A673 (cell line): ENCODE measurements at regions not wholly inside any gene's neighbourhood (a gene's known extent, or its start where the extent isn't known, plus 50 kb on each side); places are given as distances from the start of the nearest gene placed in this dataset.
"Not testable (repeated sequence)": the region's sequence is repeated elsewhere in the genome, so short reads cannot be mapped to it uniquely, and the experiment has no call there.

Experiments used
- BruUV-seq: library from RNA; stranded (reverse); fragments of 400-500 nt; replicated peaks from 2 replicates; lab custom pipeline; 2021; lab: Mats Ljungman, UMichigan
- CTCF ChIA-PET: fragments of 300-600 bp; sonication (Branson Sonifier 250); formaldehyde crosslinking; loops from one replicate; lab custom pipeline; 2022; ENCODE audit warnings: antibody characterized with exemption; lab: Charles Lee
- POLR2A ChIA-PET: fragments of 300-600 bp; sonication (Branson Sonifier 250); formaldehyde crosslinking; loops from one replicate; lab custom pipeline; 2022; ENCODE audit warnings: antibody characterized with exemption; ENCODE audit not compliant: low non-redundant PET; lab: Charles Lee
- DNase-seq: peaks from one replicate; pipeline ENCODE4 v3.0.0-alpha.2; 2015; ENCODE audit warnings: low spot score
- H3K27ac ChIP-seq: fragments of 200-600 bp; sonication (generic); 2 replicates; pipeline ENCODE4 v1.5.1; 2016; ENCODE audit warnings: mixed run types, low read depth, mild to moderate bottlenecking, mixed read lengths, antibody characterized with exemption, low read length; ENCODE audit not compliant: poor library complexity, severe bottlenecking
- H3K27me3 ChIP-seq: fragments of 200-600 bp; sonication (generic); replicated peaks from 2 replicates; pipeline ENCODE4 v1.6.1; 2017; ENCODE audit warnings: mixed run types, low read depth, mild to moderate bottlenecking, mixed read lengths, antibody characterized with exemption, low read length; ENCODE audit not compliant: insufficient read depth, poor library complexity
- H3K36me3 ChIP-seq: fragments of 200-600 bp; sonication (generic); 2 replicates; pipeline ENCODE4 v1.6.1; 2016; ENCODE audit warnings: mixed run types, mild to moderate bottlenecking, mixed read lengths, antibody characterized with exemption, low read length; ENCODE audit not compliant: insufficient read depth, poor library complexity, severe bottlenecking
- H3K4me1 ChIP-seq: fragments of 200-600 bp; sonication (generic); 2 replicates; pipeline ENCODE4 v1.6.1; 2017; ENCODE audit warnings: mixed run types, mild to moderate bottlenecking, mixed read lengths, antibody characterized with exemption, low read length; ENCODE audit not compliant: insufficient read depth, poor library complexity, severe bottlenecking
- H3K4me3 ChIP-seq: fragments of 200-600 bp; sonication (generic); 2 replicates; pipeline ENCODE4 v1.5.1; 2016; ENCODE audit warnings: low read depth, mixed run types, mild to moderate bottlenecking, mixed read lengths, low read length; ENCODE audit not compliant: poor library complexity, severe bottlenecking
- H3K9me3 ChIP-seq: fragments of 200-600 bp; sonication (generic); 2 replicates; pipeline ENCODE4 v1.6.1; 2016; ENCODE audit warnings: mixed run types, low read depth, mild to moderate bottlenecking, mixed read lengths, antibody characterized with exemption, low read length; ENCODE audit not compliant: poor library complexity, severe bottlenecking
- EZH2 ChIP-seq: fragments of 200-600 bp; sonication (generic); IDR thresholded peaks from 2 replicates; pipeline ENCODE4 v1.6.1; 2017; ENCODE audit warnings: borderline replicate concordance, low read depth, mild to moderate bottlenecking, mixed read lengths, antibody characterized with exemption, low read length; ENCODE audit not compliant: poor library complexity, severe bottlenecking
- intact Hi-C: fragments of 100-400 bp; cut with micrococcal nuclease; formaldehyde crosslinking; loops from one replicate; pipeline ENCODE4 v1.10.0; 2022; ENCODE audit not compliant: unreplicated experiment
- TF ChIP-seq, protein P1 (sequence below): fragments of 300-800, 200-600 bp; sonication (generic); conservative IDR thresholded peaks from 2 replicates; pipeline ENCODE4 v1.5.1; 2017; ENCODE audit warnings: low read depth, mild to moderate bottlenecking, antibody characterized with exemption, low read length, moderate library complexity, mixed read lengths

DNA sequence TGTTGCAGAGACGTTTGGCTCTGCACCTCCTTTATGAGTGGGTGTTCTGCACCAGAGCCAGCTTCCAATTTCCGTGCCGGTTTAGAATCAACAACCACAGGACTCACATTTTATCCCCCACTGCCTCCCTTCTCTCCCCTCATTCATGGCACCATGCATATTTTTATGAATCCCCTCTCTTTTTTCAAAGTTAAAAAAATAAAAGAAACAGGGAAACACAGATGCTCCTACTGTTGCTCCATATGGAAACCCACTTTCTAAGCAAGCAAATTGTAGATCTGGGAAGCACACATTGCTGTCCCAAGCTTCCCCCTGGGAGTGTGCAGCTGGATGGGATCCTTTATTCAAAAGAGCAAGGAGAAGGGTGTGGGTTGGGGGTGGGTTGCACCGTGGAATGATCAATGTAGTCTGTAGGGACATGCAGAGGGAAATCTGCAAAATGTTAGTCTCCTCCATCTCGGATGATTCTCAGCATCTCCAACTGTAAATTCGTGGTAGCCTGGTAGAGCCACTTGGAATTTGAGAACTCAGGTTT is 410.0 kb upstream of the ADAMTSL1 start:
- Histone ChIP-seq H3K9me3 (no peaks in the 10 kb centered on the region), H3K27ac (no peak overlapping the region), H3K4me3 (no peak overlapping the region), H3K27me3 (no peaks in the 10 kb centered on the region), H3K4me1 (no peaks in the 10 kb centered on the region), H3K36me3 (no peaks in the 10 kb centered on the region)
- no TSS peak for BruUV-seq
- no peak for DNase-seq
- CTCF ChIA-PET = no interaction called here
- intact Hi-C loops = no loop called here
- TF ChIP-seq, protein P1, sequence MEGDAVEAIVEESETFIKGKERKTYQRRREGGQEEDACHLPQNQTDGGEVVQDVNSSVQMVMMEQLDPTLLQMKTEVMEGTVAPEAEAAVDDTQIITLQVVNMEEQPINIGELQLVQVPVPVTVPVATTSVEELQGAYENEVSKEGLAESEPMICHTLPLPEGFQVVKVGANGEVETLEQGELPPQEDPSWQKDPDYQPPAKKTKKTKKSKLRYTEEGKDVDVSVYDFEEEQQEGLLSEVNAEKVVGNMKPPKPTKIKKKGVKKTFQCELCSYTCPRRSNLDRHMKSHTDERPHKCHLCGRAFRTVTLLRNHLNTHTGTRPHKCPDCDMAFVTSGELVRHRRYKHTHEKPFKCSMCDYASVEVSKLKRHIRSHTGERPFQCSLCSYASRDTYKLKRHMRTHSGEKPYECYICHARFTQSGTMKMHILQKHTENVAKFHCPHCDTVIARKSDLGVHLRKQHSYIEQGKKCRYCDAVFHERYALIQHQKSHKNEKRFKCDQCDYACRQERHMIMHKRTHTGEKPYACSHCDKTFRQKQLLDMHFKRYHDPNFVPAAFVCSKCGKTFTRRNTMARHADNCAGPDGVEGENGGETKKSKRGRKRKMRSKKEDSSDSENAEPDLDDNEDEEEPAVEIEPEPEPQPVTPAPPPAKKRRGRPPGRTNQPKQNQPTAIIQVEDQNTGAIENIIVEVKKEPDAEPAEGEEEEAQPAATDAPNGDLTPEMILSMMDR = no peak
- TF ChIP-seq EZH2 = no peak
- POLR2A ChIA-PET = no interaction called here

DNA sequence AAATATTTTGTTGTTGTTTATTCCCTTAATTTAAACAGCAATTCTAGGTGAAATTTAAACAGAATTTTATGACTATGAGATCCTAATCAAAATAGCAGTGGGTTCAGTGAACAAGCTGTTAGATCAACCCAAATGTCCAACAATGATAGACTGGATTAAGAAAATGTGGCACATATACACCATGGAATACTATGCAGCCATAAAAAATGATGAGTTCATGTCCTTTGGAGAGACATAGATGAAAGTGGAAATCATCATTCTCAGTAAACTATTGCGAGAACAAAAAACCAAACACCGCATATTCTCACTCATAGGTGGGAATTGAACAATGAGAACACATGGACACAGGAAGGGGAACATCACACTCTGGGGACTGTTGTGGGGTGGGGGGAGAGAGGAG is 407.3 kb upstream of the ADAMTSL1 start:
- H3K27me3 ChIP-seq, H3K36me3 ChIP-seq, H3K4me1 ChIP-seq, DNase-seq, H3K9me3 ChIP-seq, CTCF ChIA-PET, H3K4me3 ChIP-seq, intact Hi-C loops, POLR2A ChIA-PET, H3K27ac ChIP-seq, BruUV-seq: not testable (repeated sequence)

GRCh38 chr9:18067548-18068120 is 406.3 kb upstream of the ADAMTSL1 start:
- no peak for DNase-seq
- no TSS peak for BruUV-seq
- H3K27ac ChIP-seq = no peak overlapping the region
- no peak overlapping the region for H3K4me3 ChIP-seq
- H3K27me3 ChIP-seq = no peaks in the 10 kb centered on the region
- no peaks in the 10 kb centered on the region for H3K36me3 ChIP-seq
- CTCF ChIA-PET = no interaction called here
- TF ChIP-seq, protein P1 = no peak
- no peak for TF ChIP-seq EZH2
- H3K4me1 ChIP-seq = no peaks in the 10 kb centered on the region
- POLR2A ChIA-PET = no interaction called here
- H3K9me3 ChIP-seq = no peaks in the 10 kb centered on the region
- intact Hi-C loops = no loop called here

DNA sequence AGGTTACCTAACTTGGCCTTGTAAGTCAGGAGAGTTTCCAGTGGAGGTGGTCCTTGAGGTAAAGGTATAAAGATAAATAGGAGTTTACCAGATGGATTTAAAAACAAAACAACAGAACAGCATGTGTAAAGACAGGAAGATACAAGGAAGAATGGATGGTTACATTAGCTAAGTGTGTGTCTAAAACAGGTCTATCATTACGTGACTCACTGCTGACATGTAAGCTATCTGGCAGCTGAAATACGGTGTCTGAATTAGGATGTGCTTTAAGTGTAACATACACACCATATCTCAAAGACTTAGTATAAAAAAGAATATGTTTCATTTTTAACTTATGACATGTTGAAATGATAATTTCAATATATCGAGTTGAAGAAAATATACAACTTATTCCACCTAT is 405.1 kb upstream of the ADAMTSL1 start:
- H3K4me1 ChIP-seq = no peaks in the 10 kb centered on the region
- H3K36me3 ChIP-seq = no peaks in the 10 kb centered on the region
- no peaks in the 10 kb centered on the region for H3K9me3 ChIP-seq
- intact Hi-C loops = no loop called here
- H3K27ac ChIP-seq = no peak overlapping the region
- BruUV-seq = no TSS peak
- POLR2A ChIA-PET = no interaction called here
- H3K27me3 ChIP-seq = no peaks in the 10 kb centered on the region
- no peak for DNase-seq
- CTCF ChIA-PET = no interaction called here
- no peak overlapping the region for H3K4me3 ChIP-seq
- TF ChIP-seq, protein P1 = no peak
- no peak for TF ChIP-seq EZH2
